ENCODE measurements at regions not wholly inside any gene's neighbourhood (a gene's known extent, or its start where the extent isn't known, plus 50 kb on each side); places are given as distances from the start of the nearest gene placed in this dataset.

DNA sequence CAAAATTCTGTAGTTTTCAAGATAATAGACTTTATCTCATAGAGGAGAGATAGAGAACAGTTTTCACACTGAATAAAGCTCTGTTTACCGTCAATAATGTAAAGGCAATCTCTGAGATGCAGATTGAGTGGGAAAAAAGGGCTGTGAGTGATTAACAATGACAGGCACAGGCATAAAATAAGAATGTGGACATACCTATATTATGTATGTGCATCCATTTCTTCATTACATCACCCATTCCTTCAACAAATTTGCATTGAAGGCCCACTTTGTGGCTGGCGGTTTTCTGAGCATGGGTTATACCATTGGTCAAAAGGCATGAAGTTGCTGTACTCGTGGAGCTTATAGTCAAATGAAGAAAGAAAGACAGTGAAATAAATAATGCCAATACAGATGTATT is 1431.0 kb downstream of the AACS start:
- WGBS, 4 donors: 64 to 79% (median 70%) methylated on average over 3 of the region's 3 CpGs
- H3K4me1 ChIP-seq: no peaks in the 10 kb centered on the region
- no peak for DNase-seq
- intact Hi-C loops (cut with DNase I): no loop called here
- H3K36me3 ChIP-seq: no peaks in the 10 kb centered on the region
- no peak for ATAC-seq
- no peaks in the 10 kb centered on the region for H3K27me3 ChIP-seq
- H3K27ac ChIP-seq: no peak overlapping the region
- no peak overlapping the region for H3K4me3 ChIP-seq
- peaks cover 0 to 2% (median 0%) of the 10 kb centered on the region in 12 donors for H3K9me3 ChIP-seq
- TF ChIP-seq, protein P1, sequence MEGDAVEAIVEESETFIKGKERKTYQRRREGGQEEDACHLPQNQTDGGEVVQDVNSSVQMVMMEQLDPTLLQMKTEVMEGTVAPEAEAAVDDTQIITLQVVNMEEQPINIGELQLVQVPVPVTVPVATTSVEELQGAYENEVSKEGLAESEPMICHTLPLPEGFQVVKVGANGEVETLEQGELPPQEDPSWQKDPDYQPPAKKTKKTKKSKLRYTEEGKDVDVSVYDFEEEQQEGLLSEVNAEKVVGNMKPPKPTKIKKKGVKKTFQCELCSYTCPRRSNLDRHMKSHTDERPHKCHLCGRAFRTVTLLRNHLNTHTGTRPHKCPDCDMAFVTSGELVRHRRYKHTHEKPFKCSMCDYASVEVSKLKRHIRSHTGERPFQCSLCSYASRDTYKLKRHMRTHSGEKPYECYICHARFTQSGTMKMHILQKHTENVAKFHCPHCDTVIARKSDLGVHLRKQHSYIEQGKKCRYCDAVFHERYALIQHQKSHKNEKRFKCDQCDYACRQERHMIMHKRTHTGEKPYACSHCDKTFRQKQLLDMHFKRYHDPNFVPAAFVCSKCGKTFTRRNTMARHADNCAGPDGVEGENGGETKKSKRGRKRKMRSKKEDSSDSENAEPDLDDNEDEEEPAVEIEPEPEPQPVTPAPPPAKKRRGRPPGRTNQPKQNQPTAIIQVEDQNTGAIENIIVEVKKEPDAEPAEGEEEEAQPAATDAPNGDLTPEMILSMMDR (IDR thresholded peaks at IDR 0.05): no peak
- no peak for TF ChIP-seq POLR2A (IDR thresholded peaks at IDR 0.05)

DNA sequence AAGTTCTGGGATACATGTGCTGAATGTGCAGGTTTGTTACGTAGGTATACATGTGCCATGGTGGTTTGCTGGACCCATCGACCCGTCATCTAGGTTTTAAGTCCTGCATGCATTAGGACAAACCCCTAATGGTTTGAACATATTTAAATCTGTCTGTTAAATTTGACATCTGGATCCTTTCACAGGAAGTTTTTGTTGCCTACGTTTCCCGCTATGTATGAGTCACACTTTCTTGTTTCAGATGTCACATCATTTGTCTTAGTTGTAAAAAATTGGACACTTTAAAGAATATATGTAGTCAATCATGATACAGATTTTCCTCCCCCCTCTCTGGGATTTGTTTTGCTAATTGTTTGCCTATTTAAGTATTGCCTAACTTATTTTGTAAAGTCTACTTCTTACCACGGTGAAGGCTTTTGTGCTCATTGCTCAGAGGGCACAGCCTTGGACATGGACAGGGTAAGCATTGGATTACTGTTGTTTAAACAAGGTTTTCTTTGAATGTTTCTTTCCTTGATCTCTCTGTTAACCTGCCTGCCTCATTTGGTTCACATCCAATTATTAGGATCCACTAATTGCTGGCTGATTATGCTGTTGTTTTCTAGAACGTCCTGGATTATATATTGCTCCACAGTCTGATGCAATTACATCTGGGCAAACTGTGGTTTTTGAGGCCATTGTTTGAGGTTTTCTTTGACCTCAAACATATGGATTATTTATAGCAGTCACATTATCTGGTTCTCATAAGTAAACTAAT is 1441.4 kb downstream of the AACS start:
- no peak for TF ChIP-seq POLR2A (IDR thresholded peaks at IDR 0.05)
- TF ChIP-seq, protein P1 (IDR thresholded peaks at IDR 0.05): no peak
- Histone ChIP-seq H3K4me1 (peaks cover 0 to 4% (median 0%) of the 10 kb centered on the region in 12 donors), H3K36me3 (no peaks in the 10 kb centered on the region), H3K9me3 (peaks cover 0 to 24% (median 7%) of the 10 kb centered on the region in 12 donors), H3K27ac (no peak overlapping the region), H3K4me3 (no peak overlapping the region), H3K27me3 (no peaks in the 10 kb centered on the region)
- 52 to 66% (median 62%) methylated on average over 7 of the region's 7 CpGs for WGBS, 4 donors
- DNase-seq (no peak), ATAC-seq (no peak)
- intact Hi-C loops (cut with DNase I): no loop called here

DNA sequence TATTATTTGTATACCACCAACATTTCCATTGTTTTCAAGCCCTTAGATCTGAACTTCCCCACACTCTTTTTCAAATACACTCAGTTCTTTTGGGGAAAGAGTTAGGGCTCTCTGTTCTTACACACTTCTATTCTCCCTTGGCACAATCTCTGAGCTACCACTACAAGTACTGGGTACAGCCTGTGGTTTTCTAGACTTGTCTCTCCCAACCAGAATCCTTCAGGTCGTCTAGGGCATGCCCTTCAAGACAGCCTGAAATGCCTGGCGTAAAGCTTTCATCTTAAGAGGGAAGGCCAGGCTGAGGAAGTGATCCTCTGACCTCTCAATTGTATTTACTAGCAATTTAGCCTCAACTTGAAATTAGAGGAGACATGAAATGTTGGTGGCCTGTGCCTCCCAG is 1442.0 kb downstream of the AACS start:
- Histone ChIP-seq H3K4me1 (peaks cover 0 to 4% (median 0%) of the 10 kb centered on the region in 12 donors), H3K4me3 (no peak overlapping the region), H3K36me3 (no peaks in the 10 kb centered on the region), H3K9me3 (peaks cover 0 to 24% (median 7%) of the 10 kb centered on the region in 12 donors), H3K27ac (no peak overlapping the region), H3K27me3 (no peaks in the 10 kb centered on the region)
- 36 to 64% (median 53%) methylated on average over 1 to 2 of the region's 2 CpGs for WGBS, 4 donors
- no peak for DNase-seq
- no peak for ATAC-seq
- TF ChIP-seq POLR2A (IDR thresholded peaks at IDR 0.05): no peak
- TF ChIP-seq, protein P1 (IDR thresholded peaks at IDR 0.05): no peak
- intact Hi-C loops (cut with DNase I): no loop called here

DNA sequence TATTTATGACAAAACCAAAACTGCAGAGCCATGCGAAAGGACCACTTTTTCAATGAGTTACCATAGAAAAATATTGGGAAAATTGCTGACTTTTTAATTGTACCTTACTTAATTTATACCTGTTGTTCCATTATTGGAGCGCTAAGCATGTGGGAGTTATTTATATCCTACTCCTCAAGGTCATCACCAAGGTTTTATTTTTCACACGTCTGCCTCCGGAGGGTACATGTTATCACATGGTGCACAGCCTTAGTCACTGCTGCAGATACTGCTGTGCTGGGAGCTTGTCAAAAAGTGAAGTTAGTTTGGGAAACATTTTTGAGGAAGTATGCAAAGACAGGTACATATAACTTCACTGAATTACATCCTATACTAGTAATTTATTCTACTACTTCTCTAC is 1444.3 kb downstream of the AACS start:
- H3K4me1 ChIP-seq: peaks cover 0 to 4% (median 0%) of the 10 kb centered on the region in 12 donors
- 40 to 45% (median 42%) methylated on average over 4 of the region's 4 CpGs for WGBS, 4 donors
- no peaks in the 10 kb centered on the region for H3K36me3 ChIP-seq
- H3K9me3 ChIP-seq: peaks cover 0 to 24% (median 7%) of the 10 kb centered on the region in 12 donors
- DNase-seq: no peak
- no peaks in the 10 kb centered on the region for H3K27me3 ChIP-seq
- ATAC-seq: peak in 2 of 4 donors; percentile 70 to 80
- no peak overlapping the region for H3K4me3 ChIP-seq
- no peak overlapping the region for H3K27ac ChIP-seq
- intact Hi-C loops (cut with DNase I): no loop called here
- TF ChIP-seq, protein P1 (IDR thresholded peaks at IDR 0.05): no peak
- TF ChIP-seq POLR2A (IDR thresholded peaks at IDR 0.05): no peak

Measured in heart left ventricle (tissue), 16 donors.